GM19324 (cell line): ENCODE measurements at regions not wholly inside any gene's neighbourhood (a gene's known extent, or its start where the extent isn't known, plus 50 kb on each side); places are given as distances from the start of the nearest gene placed in this dataset.
"Not testable (repeated sequence)": the region's sequence is repeated elsewhere in the genome, so short reads cannot be mapped to it uniquely, and the experiment has no call there.

ENCODE experiments used
- ATAC-seq: cut with Tn5 transposase; IDR thresholded peaks from one replicate; pipeline ENCODE4 v1.9.1; 2021; ENCODE audit warnings: mild to moderate bottlenecking, moderate library complexity; ENCODE audit not compliant: unreplicated experiment, low FRiP score

DNA sequence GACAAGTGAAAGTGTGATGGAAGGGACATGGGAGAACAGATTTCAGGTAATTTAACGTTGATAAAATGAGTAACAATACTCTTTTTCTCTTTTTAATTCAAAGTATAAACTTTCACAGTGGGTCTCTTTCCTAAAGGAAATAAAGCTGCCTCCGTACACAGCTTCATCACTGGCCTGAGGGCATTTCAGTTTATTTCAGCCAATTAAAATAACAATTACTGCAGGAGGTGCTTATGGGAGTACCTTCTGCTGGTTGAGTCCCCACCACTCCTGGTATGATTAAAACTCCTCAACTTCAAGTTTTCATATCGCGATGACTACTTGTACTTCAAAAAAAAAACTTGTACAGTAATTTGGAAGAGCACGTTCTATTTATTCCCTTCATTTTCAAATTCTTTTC lies 1845.9 kb downstream of the MAT2B start:
- ATAC-seq: no peak

DNA sequence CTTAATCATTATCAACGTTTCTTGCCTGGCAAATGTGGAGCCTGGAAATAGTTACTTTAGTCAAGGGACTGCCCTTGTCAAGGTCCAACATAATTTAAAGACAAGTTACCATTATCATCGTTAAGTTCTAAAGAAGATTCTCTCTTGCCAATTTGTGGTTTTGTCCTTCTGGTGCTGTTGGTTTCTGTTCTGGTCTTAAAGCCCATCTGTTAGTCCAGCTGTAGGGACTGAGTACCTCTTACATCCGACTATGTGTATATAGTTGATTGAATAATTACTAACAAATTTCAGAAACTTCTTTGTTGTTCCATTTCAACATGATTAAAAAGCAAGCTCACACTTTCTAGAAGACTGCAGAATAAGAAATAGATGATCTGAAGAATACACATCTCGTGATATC lies 1854.9 kb downstream of the MAT2B start:
- ATAC-seq: no peak

DNA sequence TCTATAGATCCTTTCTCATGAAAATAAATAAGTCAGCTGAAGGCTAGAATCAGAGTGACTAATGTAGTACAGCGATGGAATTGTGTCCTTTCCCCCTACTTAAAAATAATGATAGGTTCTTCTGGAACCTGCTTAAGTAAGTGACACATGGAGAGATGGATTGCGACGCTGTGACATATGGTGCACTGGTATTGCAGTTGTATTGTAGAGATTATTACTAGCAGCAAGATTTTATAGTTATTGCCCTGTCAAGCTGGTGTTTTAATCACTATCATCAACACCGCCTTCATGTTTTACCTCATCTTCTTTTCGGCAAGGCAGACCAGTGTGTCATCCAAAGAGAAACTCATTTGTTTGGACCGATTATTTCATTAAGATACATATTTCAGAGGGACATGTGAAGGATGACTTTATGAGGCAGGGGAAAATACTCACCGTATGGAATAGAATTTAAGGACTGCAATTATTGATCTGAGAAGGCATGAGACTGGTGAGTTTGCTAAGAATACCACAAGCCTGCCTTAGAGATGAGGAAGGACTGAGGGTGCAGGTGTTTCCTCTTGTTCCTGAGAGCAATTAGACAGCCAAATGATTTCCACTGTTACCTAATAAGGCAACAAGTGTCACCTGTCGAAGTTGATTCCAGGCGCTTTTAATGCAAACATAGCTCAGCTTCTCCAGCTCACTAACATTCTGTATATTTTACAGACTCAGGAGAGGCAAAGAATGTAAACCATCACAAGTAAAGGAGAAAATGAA lies 1855.5 kb downstream of the MAT2B start:
- no peak for ATAC-seq

DNA sequence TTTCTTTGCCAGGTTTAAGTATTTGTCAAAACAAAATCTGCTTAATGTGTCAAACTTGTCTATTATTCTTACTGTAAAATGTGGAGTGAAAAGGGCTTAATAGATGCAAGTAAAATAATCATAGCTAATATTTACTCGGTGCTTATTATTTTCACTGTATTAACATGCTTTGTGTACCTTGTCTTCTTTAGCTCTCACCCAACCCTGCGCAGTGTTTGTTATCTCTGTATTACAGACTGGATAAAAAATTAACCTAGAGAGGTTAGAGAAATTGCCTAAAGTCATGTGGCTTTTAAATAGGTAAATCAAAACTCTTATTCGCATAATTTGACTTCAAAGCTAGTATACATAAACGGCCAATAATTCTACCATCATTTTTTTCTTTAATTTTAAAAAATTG lies 1864.8 kb downstream of the MAT2B start:
- ATAC-seq: no peak

DNA sequence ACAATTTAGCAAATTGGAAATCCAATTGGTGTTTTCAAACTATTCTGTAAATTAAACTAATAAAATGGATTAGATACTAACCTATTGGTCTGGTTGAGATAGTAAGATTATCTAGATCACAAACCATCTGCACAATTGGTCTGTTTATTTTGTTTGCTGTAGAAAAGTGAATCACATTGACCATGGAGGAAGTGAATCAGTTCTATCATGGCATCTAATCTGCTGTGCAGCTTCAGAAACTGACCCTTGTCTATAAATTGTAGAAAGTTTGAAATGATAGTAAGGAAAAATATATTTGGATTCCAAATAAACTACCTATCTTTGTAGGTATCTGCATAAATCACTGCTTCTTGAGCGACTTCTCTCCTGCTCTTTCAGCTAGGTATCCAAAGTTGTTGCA lies 1865.4 kb downstream of the MAT2B start:
- ATAC-seq: no peak

DNA sequence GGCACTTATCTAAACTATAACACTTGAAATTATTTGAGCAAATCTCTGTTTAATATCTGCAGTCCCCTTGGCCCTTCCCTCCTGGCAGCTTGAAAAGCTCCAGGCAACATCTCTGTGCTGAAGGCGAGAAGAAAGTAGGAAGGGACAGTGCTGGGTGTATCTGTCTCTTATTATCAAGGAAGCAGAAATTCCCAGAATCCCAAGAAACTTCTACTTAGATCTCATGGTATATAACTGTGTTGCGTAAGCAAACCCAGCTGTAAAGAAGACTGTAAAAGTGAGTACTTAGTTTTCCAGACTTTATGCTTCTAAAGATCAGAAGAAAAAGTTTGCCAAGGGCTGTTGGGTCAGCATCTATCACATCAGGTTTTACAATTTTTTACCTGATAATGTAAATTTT lies 1869.8 kb downstream of the MAT2B start:
- no peak for ATAC-seq

DNA sequence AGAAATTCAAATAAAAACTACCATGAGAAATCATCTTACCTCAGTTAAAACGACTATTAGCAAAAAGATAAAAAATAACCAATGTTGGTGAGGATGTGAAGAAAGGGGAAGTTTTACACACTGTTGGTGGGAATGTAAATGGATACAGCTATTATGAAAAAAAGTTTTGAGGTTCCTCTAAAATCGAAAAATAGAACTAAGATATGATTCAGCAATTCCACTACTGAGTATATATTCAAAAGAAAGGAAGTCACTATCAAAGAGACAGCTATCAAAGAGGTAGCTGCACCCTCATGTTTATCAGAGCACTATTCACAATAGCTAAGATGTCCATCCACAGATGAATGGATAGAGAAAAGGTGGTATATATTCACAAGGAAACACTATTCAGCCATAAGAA lies 1888.4 kb downstream of the MAT2B start:
- ATAC-seq: no peak

DNA sequence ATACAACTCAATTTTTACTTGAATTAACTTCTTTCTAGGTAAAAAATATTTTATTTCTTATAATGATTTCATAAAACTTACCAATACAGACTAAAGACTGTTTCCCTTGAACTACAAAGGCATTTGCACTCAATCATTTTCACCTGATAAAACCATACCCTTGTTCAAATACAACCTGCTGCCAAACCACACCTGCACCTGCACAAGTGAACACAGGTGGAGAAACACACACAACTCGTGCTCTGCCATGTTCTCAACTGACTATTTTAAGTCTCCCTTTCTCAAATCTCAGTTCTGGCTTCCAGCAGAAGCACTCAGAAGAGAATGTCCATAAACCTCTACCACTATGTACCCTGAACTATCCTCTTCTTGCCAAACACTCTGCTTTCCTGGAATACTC lies 1892.1 kb downstream of the MAT2B start:
- no peak for ATAC-seq

DNA sequence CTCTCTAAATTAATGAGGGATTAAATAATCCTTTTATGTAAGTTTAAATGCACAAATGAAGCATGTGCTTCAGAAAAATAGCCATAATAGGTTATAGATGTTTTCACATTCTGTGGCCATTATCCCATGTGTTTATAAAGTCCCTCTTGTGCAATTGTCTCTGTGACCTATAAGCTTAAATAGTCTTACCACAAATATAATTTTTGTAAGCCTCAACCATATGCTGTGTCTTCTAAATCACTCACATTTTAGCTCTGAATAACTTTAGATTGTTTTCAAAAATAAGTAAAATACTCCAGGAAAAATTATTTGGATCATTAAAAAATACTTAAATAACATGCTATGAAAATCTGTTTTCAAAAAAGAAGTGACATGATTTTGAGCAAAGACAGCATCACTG lies 1894.7 kb downstream of the MAT2B start:
- ATAC-seq: no peak

DNA sequence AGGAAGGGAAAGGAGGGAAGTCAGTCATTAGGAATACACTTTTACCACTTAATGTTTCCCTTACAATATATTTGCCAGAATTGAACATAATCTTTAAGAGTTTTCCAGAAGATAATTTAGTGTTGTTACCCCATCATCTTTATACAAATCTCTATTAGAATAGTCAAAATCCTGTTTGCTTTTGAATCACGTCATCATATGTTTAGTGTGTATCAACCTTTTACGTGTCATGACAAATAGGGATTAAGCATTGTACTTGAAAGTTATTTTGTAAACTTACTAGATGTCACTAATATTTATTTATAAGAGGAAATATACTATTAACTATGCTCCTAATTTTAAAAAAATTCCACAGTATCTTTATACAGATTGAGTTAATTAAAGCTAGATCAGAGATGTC lies 1899.5 kb downstream of the MAT2B start:
- no peak for ATAC-seq

DNA sequence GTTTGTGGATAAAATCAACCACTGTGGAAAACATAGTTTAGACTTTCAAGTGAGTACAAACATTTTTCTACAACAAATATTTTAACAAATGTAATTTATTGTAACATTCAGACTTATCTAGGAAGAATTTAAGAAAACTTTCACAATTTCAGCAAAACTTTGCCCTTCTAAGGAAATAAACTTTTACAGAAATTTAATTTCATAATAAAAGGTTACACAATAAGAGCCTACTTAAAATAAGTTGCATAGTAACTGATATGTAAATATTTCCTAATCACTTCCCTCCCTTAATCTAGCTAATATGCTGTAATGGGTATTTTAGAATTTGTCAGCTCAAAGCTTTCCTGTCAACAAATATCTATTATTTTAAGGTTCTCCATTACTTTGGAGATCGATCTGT lies 1899.9 kb downstream of the MAT2B start:
- no peak for ATAC-seq

DNA sequence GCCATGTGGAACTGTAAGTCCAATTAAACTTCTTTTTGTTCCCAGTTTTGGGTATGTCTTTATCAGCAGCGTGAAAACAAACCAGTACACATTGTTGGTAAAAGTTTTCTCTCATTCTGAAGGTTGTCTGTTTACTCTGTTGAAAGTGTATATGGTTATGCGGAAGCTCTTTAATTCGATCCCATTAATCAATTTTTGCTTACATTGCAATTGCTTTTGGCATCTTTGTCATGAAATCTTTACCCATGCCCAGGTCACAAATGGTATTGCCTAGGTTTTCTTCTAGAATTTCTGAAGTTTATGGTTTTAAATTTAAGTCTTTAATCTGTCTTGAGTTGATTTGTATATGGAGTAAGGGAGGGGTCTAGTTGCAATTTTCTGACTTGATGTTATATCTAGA lies 1901.9 kb downstream of the MAT2B start:
- ATAC-seq: no peak

DNA sequence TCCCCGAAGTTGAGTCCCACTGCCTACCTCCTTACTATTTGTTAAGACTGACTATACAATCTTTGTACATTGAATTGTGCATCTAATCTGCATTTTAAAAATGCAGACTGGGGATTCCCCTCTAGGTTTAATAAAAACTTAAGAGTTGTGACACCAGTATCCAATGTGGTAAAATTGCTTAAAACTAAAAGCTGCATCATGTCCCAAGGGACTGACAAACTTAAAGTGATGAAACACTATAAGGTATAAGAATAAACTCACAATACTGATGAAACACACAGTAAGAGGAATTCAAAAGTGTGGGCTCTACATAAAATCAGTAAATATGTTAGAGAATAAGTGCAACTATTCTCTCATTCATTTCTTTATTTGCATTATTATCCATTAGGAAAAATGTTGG lies 1905.1 kb downstream of the MAT2B start:
- ATAC-seq: no peak

DNA sequence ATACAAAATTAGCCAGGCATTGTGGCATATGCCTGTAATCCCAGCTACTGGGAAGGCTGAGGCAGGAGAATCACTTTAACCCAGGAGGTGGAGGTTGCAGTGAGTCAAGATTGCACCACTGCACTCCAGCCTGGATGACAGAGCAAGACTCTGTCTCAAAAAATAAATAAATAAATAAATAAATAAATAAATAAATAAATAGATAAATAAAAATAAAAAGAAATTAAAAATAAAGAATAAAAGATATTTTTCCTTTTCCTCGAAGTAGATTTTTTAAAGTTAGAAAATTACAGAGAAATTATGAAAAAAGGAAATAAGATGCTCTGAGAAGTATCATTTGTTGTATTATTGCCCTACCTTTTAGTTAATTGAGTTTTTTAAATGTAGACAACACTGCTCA lies 1906.1 kb downstream of the MAT2B start:
- not testable (repeated sequence) for ATAC-seq

DNA sequence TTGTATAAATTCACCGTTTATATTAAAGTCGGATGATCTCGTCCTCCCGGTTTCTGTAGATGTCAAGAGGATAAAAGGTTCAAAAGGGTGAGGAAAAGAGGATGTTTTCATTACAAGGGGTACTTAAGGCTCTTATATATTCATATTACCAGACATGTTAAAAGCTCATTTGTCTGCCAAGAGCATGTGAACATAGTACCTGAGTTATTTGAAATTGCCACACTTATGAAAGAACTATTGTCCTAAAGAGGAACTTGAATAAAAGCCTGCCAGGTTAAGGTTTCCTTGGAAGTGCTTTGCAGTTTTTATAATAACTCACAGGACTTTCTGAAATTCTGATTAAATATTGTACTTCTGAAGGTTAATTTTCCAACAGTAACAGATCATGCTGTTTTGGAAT lies 1915.1 kb downstream of the MAT2B start:
- ATAC-seq: no peak

DNA sequence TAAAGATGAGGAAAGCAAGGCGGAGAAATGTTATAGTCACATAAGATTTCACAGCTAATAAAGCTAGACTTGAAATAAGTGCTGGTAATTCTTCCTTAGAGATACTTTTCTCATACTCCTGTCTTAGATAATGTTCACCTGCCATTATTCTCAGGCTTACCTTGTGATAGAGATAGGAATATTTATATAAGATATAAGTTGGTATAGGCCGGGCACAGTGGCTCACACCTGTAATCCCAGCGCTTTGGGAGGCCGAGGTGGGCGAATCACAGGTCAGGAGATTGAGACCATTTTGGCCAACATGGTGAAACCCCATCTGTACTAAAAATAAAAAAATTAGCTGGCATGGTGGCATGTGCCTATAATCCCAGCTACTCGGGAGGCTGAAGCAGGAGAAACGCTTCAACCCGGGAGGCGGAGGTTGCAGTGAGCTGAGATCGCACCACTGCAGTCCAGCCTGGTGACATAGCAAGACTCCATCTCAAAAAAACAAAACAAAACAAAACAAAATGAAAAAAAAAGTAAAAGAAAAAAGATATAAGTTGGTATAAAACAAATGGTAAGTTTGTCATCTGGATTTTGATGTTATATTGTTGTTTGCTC lies 1918.4 kb downstream of the MAT2B start:
- no peak for ATAC-seq

DNA sequence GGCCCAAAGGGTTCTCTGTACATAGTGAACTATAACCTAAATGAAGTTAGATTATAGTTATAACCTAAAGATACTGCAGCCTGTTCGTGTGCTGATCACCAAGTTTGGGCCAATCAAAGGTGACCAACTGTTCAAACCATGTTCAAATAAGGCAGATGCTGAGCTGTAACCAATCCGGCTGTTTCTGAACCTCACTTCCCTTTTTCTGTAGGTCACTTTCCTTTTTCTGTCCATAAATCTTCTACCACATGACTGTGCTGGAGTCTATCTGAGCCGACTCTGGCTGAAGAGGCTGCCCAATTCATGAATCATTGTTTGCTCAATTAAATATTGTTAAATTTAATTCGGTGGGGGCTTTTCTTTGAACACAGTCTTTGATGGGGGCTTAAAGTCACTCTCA lies 1920.2 kb downstream of the MAT2B start:
- ATAC-seq: no peak

DNA sequence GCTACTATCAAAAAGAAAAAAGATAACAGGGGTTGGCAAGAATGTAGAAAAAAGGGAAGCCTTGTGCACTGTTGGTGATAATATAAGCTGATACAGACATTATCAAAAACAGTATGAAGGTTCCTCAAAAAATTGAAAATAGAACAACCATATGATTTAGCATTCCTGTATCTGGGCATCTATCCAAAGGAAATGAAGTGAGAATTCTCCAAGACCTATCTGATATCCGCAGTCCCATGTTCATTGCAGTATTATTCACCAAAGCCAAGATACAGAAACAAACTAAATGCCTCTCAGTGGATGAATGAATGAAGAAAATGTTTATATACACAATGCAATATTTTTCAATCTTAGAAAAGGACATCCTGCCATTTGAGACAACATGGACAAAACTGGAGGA lies 1943.3 kb downstream of the MAT2B start:
- ATAC-seq: no peak

DNA sequence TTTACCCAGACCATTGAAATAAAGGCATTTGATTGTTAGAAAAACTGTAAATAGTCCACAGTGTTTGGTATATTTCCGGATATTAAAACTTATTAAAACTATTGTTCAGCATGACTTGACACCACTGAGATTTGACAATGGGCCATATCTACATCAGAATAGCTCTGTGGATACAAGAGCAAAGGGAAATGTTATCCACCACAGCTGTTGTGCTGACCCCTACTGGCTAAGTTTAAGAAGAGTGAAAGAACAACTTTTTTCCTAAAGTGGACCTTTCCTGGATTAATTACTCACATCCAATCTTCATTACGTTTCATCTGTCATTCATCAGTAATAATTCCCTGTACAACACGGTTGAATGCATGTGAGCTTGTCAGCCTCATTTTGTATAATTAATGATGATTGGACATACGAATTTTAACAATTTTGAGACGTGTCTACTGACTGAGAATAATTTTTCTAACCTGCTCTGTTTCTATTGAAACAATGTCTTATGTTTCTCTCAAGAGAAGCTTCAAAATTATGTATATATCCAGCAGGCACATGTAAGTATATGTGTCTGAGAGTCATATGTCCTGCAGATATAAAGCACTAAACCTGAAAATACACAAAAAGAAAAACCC lies 1952.6 kb downstream of the MAT2B start:
- ATAC-seq: no peak

DNA sequence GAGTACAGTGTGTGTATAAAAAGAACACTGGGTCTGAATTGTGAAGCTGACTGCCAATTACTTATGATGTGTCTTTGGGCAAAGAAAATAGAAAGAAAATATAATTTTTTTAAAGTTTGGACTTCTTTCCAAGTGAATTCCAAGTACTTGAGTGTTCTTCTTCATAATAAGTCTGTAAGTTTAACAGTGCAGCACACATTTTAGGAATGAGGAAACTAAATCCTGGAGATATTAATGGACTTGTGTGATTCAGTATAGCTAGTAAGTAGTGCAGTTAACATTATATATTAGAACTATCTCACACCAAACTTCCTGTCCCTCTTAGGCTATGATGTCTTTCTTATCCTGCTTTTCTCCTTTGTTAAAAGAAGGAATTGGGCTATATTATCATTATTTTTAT lies 1953.8 kb downstream of the MAT2B start:
- ATAC-seq: no peak

DNA sequence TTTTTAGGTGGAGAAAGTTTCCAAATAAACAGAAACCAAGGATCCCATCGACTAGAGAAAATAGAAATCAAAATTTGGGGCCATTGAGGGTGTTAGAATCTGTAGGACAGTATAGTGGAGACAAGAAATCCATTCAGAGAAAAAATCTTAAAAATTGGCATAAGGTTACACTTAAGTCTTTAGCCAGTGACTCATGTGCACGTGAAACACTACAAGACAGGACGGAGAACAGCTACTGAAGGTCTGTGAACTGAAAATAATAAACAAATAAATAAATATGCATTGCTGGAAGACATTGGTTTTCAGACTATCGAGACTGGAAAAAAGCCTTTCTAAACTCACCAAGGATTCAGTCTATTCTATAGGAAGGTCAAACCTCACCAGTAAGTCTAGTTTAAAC lies 1955.5 kb downstream of the MAT2B start:
- ATAC-seq: no peak

DNA sequence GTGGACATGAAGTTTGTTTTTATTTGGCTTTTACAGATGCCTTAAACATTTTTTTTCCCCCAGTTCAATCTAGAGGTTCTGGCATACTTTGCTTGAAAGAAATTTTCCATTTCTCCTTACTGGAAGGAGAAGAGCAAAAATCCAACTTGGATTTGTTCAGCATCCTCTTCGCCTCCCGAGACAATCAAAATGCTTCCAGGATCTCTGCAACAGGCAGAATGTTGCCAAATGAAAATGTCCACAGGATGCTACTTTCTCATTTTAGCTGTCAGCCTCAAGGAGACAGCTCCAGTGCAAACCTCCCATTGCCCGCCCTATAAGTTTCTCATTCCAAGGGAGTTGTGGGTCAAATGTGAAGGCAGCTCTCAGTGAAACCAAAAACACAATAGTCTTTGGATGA lies 1972.1 kb downstream of the MAT2B start:
- no peak for ATAC-seq
